WTC11 (cell line): ENCODE measurements at regions not wholly inside any gene's neighbourhood (a gene's known extent, or its start where the extent isn't known, plus 50 kb on each side); places are given as distances from the start of the nearest gene placed in this dataset.

Experiments
- ATAC-seq: fragments of 200-7000 bp; cut with Tn5 transposase; 2 replicates; pipeline ENCODE4 v1.10.0; 2021; ENCODE audit warnings: mild to moderate bottlenecking, moderate library complexity
- CTCF ChIA-PET: fragments of 300-600 bp; sonication (Branson Sonifier 250); formaldehyde crosslinking; loops from one replicate; lab custom pipeline; 2021; ENCODE audit warnings: antibody characterized with exemption; lab: Charles Lee
- POLR2A ChIA-PET: fragments of 350-600 bp; sonication (Branson Sonifier 250); formaldehyde crosslinking; loops from one replicate; lab custom pipeline; 2021; ENCODE audit warnings: antibody characterized with exemption; lab: Charles Lee
- DNase-seq: peaks from one replicate; pipeline ENCODE4 v3.0.0; 2021; ENCODE audit warnings: low spot score
- H3K27ac Mint-ChIP-seq: 2 replicates; pipeline ENCODE4 v1.8.0; 2021; ENCODE audit warnings: mixed read lengths
- H3K27me3 Mint-ChIP-seq: 2 replicates; pipeline ENCODE4 v1.8.0; 2021; ENCODE audit warnings: low read depth, mild to moderate bottlenecking, moderate library complexity, mixed read lengths
- H3K36me3 Mint-ChIP-seq: 2 replicates; pipeline ENCODE4 v1.8.0; 2021; ENCODE audit warnings: mixed read lengths
- H3K4me1 Mint-ChIP-seq: 2 replicates; pipeline ENCODE4 v1.8.0; 2022; ENCODE audit warnings: mixed read lengths
- H3K4me3 Mint-ChIP-seq: 2 replicates; pipeline ENCODE4 v1.8.0; 2021; ENCODE audit warnings: mild to moderate bottlenecking, moderate library complexity, mixed read lengths
- H3K9me3 Mint-ChIP-seq: 2 replicates; pipeline ENCODE4 v1.8.0; 2021; ENCODE audit warnings: mixed read lengths
- ARID4B ChIP-seq: sonication (generic); formaldehyde crosslinking; IDR thresholded peaks from 2 replicates; pipeline ENCODE4 v1.8.0; 2023; ENCODE audit warnings: missing genetic modification reagents, mild to moderate bottlenecking, borderline replicate concordance
- ATF1 ChIP-seq: sonication (generic); formaldehyde crosslinking; IDR thresholded peaks from 2 replicates; pipeline ENCODE4 v1.8.1; 2023; ENCODE audit warnings: mild to moderate bottlenecking, moderate library complexity, missing genetic modification reagents
- CDX4 ChIP-seq: fragments of 250-450 bp; sonication (Bioruptor Pico); IDR thresholded peaks from 2 replicates; pipeline ENCODE4 v1.9.0; 2021; ENCODE audit warnings: moderate library complexity, mild to moderate bottlenecking, inconsistent platforms, borderline replicate concordance
- CREB1 ChIP-seq: sonication (generic); formaldehyde crosslinking; IDR thresholded peaks from 2 replicates; pipeline ENCODE4 v1.8.0; 2023; ENCODE audit warnings: mild to moderate bottlenecking, missing genetic modification reagents
- CREM ChIP-seq: sonication (generic); formaldehyde crosslinking; IDR thresholded peaks from 2 replicates; pipeline ENCODE4 v1.8.1; 2022; ENCODE audit warnings: mild to moderate bottlenecking, missing genetic modification reagents, moderate library complexity
- CTCF ChIP-seq: fragments of 200-600 bp; IDR thresholded peaks from 2 replicates; pipeline ENCODE4 v1.8.0; 2022; ENCODE audit warnings: antibody characterized with exemption
- ELF4 ChIP-seq: sonication (generic); formaldehyde crosslinking; IDR thresholded peaks from 2 replicates; pipeline ENCODE4 v1.8.1; 2022; ENCODE audit warnings: low read depth, mild to moderate bottlenecking, moderate library complexity, missing genetic modification reagents
- EMX1 ChIP-seq: fragments of 250-450 bp; sonication (Bioruptor Pico); IDR thresholded peaks from 2 replicates; pipeline ENCODE4 v1.8.0; 2021; ENCODE audit warnings: mild to moderate bottlenecking
- JAZF1 ChIP-seq: fragments of 250-450 bp; sonication (Bioruptor Pico); IDR thresholded peaks from 2 replicates; pipeline ENCODE4 v1.9.0; 2021; ENCODE audit warnings: moderate library complexity, mild to moderate bottlenecking, inconsistent platforms
- MXD4 ChIP-seq: fragments of 250-450 bp; sonication (Bioruptor Pico); IDR thresholded peaks from 2 replicates; pipeline ENCODE4 v1.8.0; 2021; ENCODE audit warnings: mild to moderate bottlenecking, moderate library complexity, borderline replicate concordance
- NFYB ChIP-seq: sonication (generic); formaldehyde crosslinking; conservative IDR thresholded peaks from 2 replicates; pipeline ENCODE4 v1.8.0; 2022; ENCODE audit warnings: low read depth, missing genetic modification reagents
- NR2C2 ChIP-seq: sonication (generic); formaldehyde crosslinking; IDR thresholded peaks from 2 replicates; pipeline ENCODE4 v1.8.0; 2022; ENCODE audit warnings: mild to moderate bottlenecking, missing genetic modification reagents
- PRDM15 ChIP-seq: sonication (generic); formaldehyde crosslinking; IDR thresholded peaks from 2 replicates; pipeline ENCODE4 v1.8.0; 2022; ENCODE audit warnings: missing genetic modification reagents
- PRRX2 ChIP-seq: fragments of 250-450 bp; sonication (Bioruptor Pico); IDR thresholded peaks from 2 replicates; pipeline ENCODE4 v1.8.0; 2021; ENCODE audit warnings: mild to moderate bottlenecking
- ZBTB21 ChIP-seq: sonication (generic); formaldehyde crosslinking; IDR thresholded peaks from 2 replicates; pipeline ENCODE4 v1.8.1; 2023; ENCODE audit warnings: mild to moderate bottlenecking, missing genetic modification reagents, borderline replicate concordance
- ZNF232 ChIP-seq: sonication (generic); formaldehyde crosslinking; IDR thresholded peaks from 2 replicates; pipeline ENCODE4 v1.8.0; 2022; ENCODE audit warnings: mild to moderate bottlenecking, missing genetic modification reagents
- ZNF416 ChIP-seq: fragments of 250-450 bp; sonication (Bioruptor Pico); IDR thresholded peaks from 2 replicates; pipeline ENCODE4 v1.9.0; 2021; ENCODE audit warnings: mild to moderate bottlenecking, inconsistent platforms
- TF ChIP-seq, protein P1 (sequence below): sonication (generic); formaldehyde crosslinking; IDR thresholded peaks from 2 replicates; pipeline ENCODE4 v1.8.1; 2023; ENCODE audit warnings: mild to moderate bottlenecking, missing genetic modification reagents
- TF ChIP-seq, protein P2 (sequence below): sonication (generic); formaldehyde crosslinking; IDR thresholded peaks from 2 replicates; pipeline ENCODE4 v1.8.0; 2022; ENCODE audit warnings: mild to moderate bottlenecking, missing genetic modification reagents
- TF ChIP-seq, protein P3 (sequence below): fragments of 250-450 bp; sonication (Bioruptor Pico); IDR thresholded peaks from 2 replicates; pipeline ENCODE4 v1.8.0; 2021; ENCODE audit warnings: mild to moderate bottlenecking
- TF ChIP-seq, protein P4 (sequence below): sonication (generic); formaldehyde crosslinking; IDR thresholded peaks from 2 replicates; pipeline ENCODE4 v1.8.1; 2022; ENCODE audit warnings: low read depth, mild to moderate bottlenecking, moderate library complexity, missing genetic modification reagents, borderline replicate concordance

DNA sequence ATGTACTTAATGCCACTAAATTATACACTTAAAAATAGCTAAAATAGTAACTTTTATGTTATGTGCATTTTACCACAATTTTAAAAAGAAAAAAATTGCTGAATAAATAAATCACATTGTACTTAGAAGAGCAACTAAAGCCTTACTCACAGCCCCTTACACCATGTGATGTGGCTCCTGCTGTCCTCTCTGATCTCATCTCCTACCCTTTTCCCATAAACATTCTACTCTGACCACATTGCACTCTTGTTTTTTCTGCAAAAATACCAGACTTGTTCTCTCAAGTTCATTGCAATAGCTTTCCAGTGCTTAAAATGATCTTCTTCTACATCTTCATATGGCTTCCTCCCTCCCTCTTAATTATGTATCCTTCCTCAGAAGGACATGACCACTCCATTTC is 268.4 kb downstream of the ELAVL2 start:
- ATAC-seq, result no peak
- H3K36me3 Mint-ChIP-seq, result no peaks in the 10 kb centered on the region
- TF ChIP-seq MXD4, result no peak
- TF ChIP-seq ARID4B (CRISPR knock-in tag), result no peak
- TF ChIP-seq, protein P1, sequence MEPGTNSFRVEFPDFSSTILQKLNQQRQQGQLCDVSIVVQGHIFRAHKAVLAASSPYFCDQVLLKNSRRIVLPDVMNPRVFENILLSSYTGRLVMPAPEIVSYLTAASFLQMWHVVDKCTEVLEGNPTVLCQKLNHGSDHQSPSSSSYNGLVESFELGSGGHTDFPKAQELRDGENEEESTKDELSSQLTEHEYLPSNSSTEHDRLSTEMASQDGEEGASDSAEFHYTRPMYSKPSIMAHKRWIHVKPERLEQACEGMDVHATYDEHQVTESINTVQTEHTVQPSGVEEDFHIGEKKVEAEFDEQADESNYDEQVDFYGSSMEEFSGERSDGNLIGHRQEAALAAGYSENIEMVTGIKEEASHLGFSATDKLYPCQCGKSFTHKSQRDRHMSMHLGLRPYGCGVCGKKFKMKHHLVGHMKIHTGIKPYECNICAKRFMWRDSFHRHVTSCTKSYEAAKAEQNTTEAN, result no peak
- TF ChIP-seq CREM, result no peak
- TF ChIP-seq CREB1 (CRISPR knock-in tag), result no peak
- no peak for TF ChIP-seq ELF4 (CRISPR knock-in tag)
- no peak for TF ChIP-seq ZNF232 (CRISPR knock-in tag)
- no peak for TF ChIP-seq CTCF
- no peak for TF ChIP-seq JAZF1 (CRISPR knock-in tag)
- TF ChIP-seq NFYB (CRISPR knock-in tag), result no peak
- TF ChIP-seq CDX4 (CRISPR knock-in tag), result no peak
- TF ChIP-seq ZBTB21 (CRISPR knock-in tag), result no peak
- TF ChIP-seq, all 79 proteins: peak for 0
- CTCF ChIA-PET, result no interaction called here
- H3K4me1 Mint-ChIP-seq, result peaks cover 28% of the 10 kb centered on the region
- peaks cover 13% of the 10 kb centered on the region for H3K9me3 Mint-ChIP-seq
- no peak for DNase-seq
- H3K27ac Mint-ChIP-seq, result no peak overlapping the region
- POLR2A ChIA-PET, result no interaction called here
- no peaks in the 10 kb centered on the region for H3K27me3 Mint-ChIP-seq
- H3K4me3 Mint-ChIP-seq, result no peak overlapping the region

- H3K4me1 Mint-ChIP-seq, result peaks cover 24% of the 10 kb centered on the region
- peaks cover 17% of the 10 kb centered on the region for H3K9me3 Mint-ChIP-seq
- POLR2A ChIA-PET, result no interaction called here
- H3K36me3 Mint-ChIP-seq, result no peaks in the 10 kb centered on the region
- H3K27me3 Mint-ChIP-seq, result no peaks in the 10 kb centered on the region
- DNase-seq (no peak), ATAC-seq (no peak)
- H3K27ac Mint-ChIP-seq, result no peak overlapping the region
- CTCF ChIA-PET, result no interaction called here
- H3K4me3 Mint-ChIP-seq, result no peak overlapping the region
- TF ChIP-seq, protein P2, sequence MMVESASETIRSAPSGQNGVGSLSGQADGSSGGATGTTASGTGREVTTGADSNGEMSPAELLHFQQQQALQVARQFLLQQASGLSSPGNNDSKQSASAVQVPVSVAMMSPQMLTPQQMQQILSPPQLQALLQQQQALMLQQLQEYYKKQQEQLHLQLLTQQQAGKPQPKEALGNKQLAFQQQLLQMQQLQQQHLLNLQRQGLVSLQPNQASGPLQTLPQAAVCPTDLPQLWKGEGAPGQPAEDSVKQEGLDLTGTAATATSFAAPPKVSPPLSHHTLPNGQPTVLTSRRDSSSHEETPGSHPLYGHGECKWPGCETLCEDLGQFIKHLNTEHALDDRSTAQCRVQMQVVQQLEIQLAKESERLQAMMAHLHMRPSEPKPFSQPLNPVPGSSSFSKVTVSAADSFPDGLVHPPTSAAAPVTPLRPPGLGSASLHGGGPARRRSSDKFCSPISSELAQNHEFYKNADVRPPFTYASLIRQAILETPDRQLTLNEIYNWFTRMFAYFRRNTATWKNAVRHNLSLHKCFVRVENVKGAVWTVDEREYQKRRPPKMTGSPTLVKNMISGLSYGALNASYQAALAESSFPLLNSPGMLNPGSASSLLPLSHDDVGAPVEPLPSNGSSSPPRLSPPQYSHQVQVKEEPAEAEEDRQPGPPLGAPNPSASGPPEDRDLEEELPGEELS (CRISPR knock-in tag), result no peak
- no peak for TF ChIP-seq NR2C2 (CRISPR knock-in tag)
- TF ChIP-seq EMX1 (CRISPR knock-in tag), result no peak
- TF ChIP-seq ZNF416 (CRISPR knock-in tag), result no peak
- TF ChIP-seq PRRX2, result no peak
- no peak for TF ChIP-seq ATF1 (CRISPR knock-in tag)
- TF ChIP-seq, protein P3, sequence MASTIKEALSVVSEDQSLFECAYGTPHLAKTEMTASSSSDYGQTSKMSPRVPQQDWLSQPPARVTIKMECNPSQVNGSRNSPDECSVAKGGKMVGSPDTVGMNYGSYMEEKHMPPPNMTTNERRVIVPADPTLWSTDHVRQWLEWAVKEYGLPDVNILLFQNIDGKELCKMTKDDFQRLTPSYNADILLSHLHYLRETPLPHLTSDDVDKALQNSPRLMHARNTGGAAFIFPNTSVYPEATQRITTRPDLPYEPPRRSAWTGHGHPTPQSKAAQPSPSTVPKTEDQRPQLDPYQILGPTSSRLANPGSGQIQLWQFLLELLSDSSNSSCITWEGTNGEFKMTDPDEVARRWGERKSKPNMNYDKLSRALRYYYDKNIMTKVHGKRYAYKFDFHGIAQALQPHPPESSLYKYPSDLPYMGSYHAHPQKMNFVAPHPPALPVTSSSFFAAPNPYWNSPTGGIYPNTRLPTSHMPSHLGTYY (CRISPR knock-in tag), result no peak
- no peak for TF ChIP-seq PRDM15 (CRISPR knock-in tag)
- TF ChIP-seq, protein P4, sequence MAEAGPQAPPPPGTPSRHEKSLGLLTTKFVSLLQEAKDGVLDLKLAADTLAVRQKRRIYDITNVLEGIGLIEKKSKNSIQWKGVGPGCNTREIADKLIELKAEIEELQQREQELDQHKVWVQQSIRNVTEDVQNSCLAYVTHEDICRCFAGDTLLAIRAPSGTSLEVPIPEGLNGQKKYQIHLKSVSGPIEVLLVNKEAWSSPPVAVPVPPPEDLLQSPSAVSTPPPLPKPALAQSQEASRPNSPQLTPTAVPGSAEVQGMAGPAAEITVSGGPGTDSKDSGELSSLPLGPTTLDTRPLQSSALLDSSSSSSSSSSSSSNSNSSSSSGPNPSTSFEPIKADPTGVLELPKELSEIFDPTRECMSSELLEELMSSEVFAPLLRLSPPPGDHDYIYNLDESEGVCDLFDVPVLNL (CRISPR knock-in tag), result no peak
Observed at GRCh38 chr9:23559522-23559921, 266.5 kb downstream of the ELAVL2 start.
